H1 (cell line): ENCODE measurements at regions not wholly inside any gene's neighbourhood (a gene's known extent, or its start where the extent isn't known, plus 50 kb on each side); places are given as distances from the start of the nearest gene placed in this dataset.

ENCODE experiments used
- CHD7 ChIP-seq: fragments of 300-600 bp; sonication (generic); IDR thresholded peaks from 2 replicates; pipeline ENCODE4 v1.7.1; 2012; ENCODE audit warnings: low read length, moderate library complexity, mild to moderate bottlenecking, inconsistent platforms; ENCODE audit not compliant: insufficient replicate concordance
- GTF2F1 ChIP-seq: IDR thresholded peaks from 2 replicates; pipeline ENCODE4 v1.6.1; 2012; ENCODE audit warnings: low read depth, low read length, improper control_type of control experiment, borderline replicate concordance
- KDM5A ChIP-seq: fragments of 200-600 bp; IDR thresholded peaks from 2 replicates; pipeline ENCODE4 v1.7.1; 2012; ENCODE audit warnings: mild to moderate bottlenecking, low read length, inconsistent platforms, mixed read lengths
- NANOG ChIP-seq: IDR thresholded peaks from 2 replicates; pipeline ENCODE4 v1.6.1; 2011; ENCODE audit warnings: low read length, low read depth, mild to moderate bottlenecking, inconsistent platforms; ENCODE audit not compliant: insufficient read depth, poor library complexity, severe bottlenecking
- POLR2A ChIP-seq, 2 experiments: IDR thresholded peaks; 1 replicate in 1 of 2; 2 replicates in 1 of 2; pipeline ENCODE4 v1.6.1; 2011; ENCODE audit warnings: low read depth in 2 of 2, low read length in 2 of 2, mild to moderate bottlenecking in 2 of 2; ENCODE audit errors: control extremely low read depth in 1 of 2
- RBBP5 ChIP-seq: IDR thresholded peaks from 2 replicates; pipeline ENCODE4 v1.7.1; 2012; ENCODE audit warnings: low read depth, mild to moderate bottlenecking, inconsistent platforms, low read length, moderate library complexity, borderline replicate concordance
- SAP30 ChIP-seq: fragments of 300-600 bp; sonication (generic); IDR thresholded peaks from 2 replicates; pipeline ENCODE4 v1.7.1; 2012; ENCODE audit warnings: low read length, moderate library complexity, mild to moderate bottlenecking, inconsistent platforms; ENCODE audit not compliant: insufficient read depth, insufficient replicate concordance
- SIN3A ChIP-seq, 2 experiments: IDR thresholded peaks in 1 of 2; conservative IDR thresholded peaks in 1 of 2; 2 replicates each; pipeline ENCODE4 v1.6.1; 2011 to 2012; ENCODE audit warnings: low read length in 2 of 2, improper control_type of control experiment in 1 of 2, low read depth in 1 of 2, mild to moderate bottlenecking in 1 of 2
- SIX5 ChIP-seq: IDR thresholded peaks from 2 replicates; pipeline ENCODE4 v1.6.1; 2011; ENCODE audit warnings: mild to moderate bottlenecking, low read depth, low read length
- SP4 ChIP-seq: IDR thresholded peaks from 2 replicates; pipeline ENCODE4 v1.6.1; 2012; ENCODE audit warnings: low read length, inconsistent platforms
- SUZ12 ChIP-seq: fragments of 200-600 bp; sonication (generic); IDR thresholded peaks from 2 replicates; pipeline ENCODE4 v1.6.1; 2012; ENCODE audit warnings: mild to moderate bottlenecking, inconsistent platforms, low read length, moderate library complexity, mixed read lengths

GRCh38 chr4:86544310-86544966 is 49.7 kb upstream of the PTPN13 start (continued):
- TF ChIP-seq CHD7, result no peak
- TF ChIP-seq POLR2A (IDR thresholded peaks at IDR 0.05; ENCODE audit: control extremely low read depth in 1 of 2, low read depth in 2 of 2, low read length in 2 of 2), result no peak
- no peak for TF ChIP-seq SAP30
- TF ChIP-seq SIX5, result no peak
- no peak for TF ChIP-seq SUZ12
- no peak for TF ChIP-seq KDM5A
- TF ChIP-seq RBBP5, result no peak
- TF ChIP-seq NANOG, result no peak
- no peak for TF ChIP-seq SP4
- no peak for TF ChIP-seq GTF2F1
- no peak for TF ChIP-seq SIN3A (conservative IDR thresholded peaks at IDR 0.05 in 1 of 2, IDR thresholded peaks at IDR 0.05 in 1 of 2; ENCODE audit: low read depth in 1 of 2, low read length in 2 of 2)
